Astrocyte of the spinal cord (primary cell): ENCODE measurements at regions not wholly inside any gene's neighbourhood (a gene's known extent, or its start where the extent isn't known, plus 50 kb on each side); places are given as distances from the start of the nearest gene placed in this dataset.

Experiments
- DNase-seq: peaks from one replicate; pipeline ENCODE4 v3.0.0; 2011; ENCODE audit warnings: low read depth, low spot score
- H3K4me3 ChIP-seq: 2 replicates; pipeline ENCODE4 v1.5.1; 2011; ENCODE audit warnings: low read depth, mild to moderate bottlenecking, low read length, moderate library complexity
- in situ Hi-C: cut with HindIII; loops from 2 replicates; pipeline ENCODE4 v1.10.0; 2017; ENCODE audit warnings: low sequenced_read_pairs
- TF ChIP-seq, protein P1 (sequence below): IDR thresholded peaks from 2 replicates; pipeline ENCODE4 v1.5.1; 2012; ENCODE audit warnings: low read depth, mild to moderate bottlenecking, low read length, inconsistent platforms

DNA sequence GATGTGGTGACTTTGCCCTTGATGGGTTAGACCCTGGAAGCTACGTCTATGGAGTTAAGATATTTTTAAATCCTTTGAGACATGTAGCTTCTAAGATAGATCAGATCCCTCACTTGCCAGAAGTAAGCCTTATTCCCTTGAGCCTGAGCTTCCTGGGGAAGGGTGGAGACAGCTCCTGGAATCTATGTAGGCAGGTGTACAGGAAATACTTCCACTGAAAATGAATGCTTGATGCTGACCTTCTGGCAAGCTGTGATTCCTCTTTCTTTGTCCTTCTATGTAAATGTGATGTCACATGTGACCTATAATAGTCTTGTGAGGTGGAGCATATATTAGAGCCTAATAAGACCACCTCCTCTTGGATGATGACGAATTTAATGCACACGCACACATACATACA is 1152.0 kb upstream of the ACO1 start:
- no peak overlapping the region for H3K4me3 ChIP-seq
- DNase-seq = no peak
- in situ Hi-C loops = no loop called here
- TF ChIP-seq, protein P1, sequence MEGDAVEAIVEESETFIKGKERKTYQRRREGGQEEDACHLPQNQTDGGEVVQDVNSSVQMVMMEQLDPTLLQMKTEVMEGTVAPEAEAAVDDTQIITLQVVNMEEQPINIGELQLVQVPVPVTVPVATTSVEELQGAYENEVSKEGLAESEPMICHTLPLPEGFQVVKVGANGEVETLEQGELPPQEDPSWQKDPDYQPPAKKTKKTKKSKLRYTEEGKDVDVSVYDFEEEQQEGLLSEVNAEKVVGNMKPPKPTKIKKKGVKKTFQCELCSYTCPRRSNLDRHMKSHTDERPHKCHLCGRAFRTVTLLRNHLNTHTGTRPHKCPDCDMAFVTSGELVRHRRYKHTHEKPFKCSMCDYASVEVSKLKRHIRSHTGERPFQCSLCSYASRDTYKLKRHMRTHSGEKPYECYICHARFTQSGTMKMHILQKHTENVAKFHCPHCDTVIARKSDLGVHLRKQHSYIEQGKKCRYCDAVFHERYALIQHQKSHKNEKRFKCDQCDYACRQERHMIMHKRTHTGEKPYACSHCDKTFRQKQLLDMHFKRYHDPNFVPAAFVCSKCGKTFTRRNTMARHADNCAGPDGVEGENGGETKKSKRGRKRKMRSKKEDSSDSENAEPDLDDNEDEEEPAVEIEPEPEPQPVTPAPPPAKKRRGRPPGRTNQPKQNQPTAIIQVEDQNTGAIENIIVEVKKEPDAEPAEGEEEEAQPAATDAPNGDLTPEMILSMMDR = no peak

DNA sequence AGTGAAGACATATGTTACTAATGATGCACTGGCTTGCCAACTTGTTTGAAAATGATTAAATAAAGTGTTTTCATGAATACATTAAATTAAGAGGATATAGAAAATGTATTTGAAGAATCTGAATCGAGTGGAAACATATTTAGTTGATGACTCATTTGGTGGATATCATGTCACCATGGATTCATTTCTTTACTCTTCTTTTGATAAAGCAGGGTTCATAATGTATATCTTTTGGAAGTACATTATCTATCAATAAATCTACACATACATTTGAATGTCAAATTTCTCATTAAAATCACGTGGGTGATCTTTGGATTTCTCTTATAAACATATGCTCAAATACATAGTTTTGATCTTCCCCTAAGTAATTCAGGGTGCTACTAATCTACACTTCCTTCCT is 1148.1 kb upstream of the ACO1 start:
- no peak for DNase-seq
- in situ Hi-C loops = no loop called here
- TF ChIP-seq, protein P1 = no peak
- no peak overlapping the region for H3K4me3 ChIP-seq

DNA sequence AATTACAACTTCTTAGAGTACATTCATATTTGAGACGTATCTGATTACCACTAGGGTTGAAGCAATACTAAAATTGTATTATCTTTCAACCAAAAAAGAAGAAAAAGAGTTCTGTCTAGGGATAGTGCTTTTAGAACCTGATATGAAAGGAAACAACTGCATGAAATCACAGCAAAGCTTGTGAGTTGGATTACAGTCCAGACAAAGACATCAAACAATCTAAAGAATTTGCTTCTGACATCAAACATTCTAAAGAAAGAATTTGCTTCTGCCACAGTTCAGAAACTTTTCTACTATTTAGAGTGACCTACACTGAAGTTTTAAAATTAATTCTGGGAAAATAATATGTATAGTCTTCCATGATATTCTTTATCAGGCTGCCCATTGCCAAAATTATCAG is 1141.1 kb upstream of the ACO1 start:
- in situ Hi-C loops = no loop called here
- TF ChIP-seq, protein P1 = no peak
- peak; percentile 15 for DNase-seq
- H3K4me3 ChIP-seq = no peak overlapping the region

DNA sequence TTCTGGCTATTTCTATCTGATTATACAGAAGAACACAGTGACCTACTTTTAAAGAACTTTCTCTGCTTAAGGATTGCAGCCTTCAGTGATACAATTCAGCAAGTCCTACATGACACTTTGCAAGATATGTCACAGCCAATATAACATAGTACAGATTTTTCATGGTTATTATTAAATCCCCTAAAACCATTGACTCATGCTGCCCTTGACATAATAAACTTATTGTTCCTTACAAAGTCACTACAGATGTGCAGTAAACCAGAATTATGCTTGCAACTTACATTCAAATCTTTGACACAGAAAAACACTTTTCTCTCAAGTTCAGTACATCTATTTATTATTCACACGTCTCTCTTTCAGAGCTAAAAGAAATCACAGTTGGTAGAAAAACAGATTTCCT is 1136.3 kb upstream of the ACO1 start:
- in situ Hi-C loops = no loop called here
- TF ChIP-seq, protein P1 = no peak
- no peak overlapping the region for H3K4me3 ChIP-seq
- no peak for DNase-seq

DNA sequence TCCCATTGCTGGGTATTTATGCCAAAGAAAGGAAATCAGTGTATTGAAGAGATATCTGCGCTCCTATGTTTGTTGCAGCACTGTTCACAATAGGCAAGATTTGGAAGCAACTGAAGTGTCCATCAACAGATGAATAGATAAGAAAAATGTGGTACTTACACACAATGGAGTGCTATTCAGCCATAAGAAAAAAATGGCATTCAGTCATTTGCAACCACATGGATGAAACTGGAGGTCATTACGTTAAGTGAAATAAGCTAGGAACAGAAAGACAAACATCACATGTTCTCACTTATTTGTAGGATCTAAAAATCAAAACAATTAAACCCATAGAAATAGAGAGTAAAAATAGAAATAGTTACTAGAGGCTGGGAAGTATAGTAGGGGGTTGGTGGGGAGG is 1133.1 kb upstream of the ACO1 start:
- H3K4me3 ChIP-seq = no peak overlapping the region
- TF ChIP-seq, protein P1 = no peak
- DNase-seq = no peak
- in situ Hi-C loops = no loop called here

DNA sequence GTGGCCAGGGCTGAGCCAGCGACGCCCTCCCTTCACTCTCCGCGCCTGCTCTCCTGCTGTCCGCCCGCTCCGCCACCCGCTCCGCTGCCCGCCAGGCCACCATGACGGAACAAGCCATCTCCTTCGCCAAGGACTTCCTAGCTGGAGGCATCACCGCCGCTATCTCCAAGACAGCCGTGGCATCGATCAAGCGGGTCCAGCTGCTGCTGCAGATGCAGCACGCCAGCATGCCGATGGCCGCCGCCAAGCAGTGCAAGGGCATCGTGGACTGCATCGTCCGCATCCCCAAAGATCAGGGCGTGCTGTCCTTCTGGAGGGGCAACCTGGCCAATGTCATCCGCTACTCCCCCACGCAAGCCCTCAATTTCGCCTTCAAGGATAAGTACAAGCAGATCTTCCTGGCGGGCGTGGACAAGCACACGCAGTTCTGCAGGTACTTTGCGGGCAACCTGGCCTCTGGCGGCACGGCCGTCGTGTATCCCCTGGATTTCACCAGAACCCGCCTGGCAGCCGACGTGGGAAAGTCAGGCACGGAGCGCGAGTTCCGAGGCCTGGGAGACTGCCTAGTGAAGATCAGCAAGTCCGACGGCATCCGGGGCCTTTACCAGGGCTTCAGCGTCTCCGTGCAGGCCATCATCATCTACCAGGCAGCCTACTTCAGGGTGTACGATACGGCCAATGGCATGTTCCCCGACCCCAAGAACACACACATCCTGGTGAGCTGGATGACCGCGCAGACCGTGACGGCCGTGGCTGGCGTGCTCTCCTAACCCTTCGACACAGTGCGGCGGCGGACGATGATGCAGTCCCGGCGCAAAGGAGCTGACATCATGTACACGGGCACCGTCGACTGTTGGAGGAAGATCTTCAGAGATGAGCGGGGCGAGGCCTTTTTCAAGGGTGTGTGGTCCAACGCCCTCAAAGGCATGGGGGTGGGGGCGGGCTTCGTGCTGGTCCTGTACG is 1130.4 kb upstream of the ACO1 start:
- in situ Hi-C loops = no loop called here
- H3K4me3 ChIP-seq = no peak overlapping the region
- TF ChIP-seq, protein P1 = no peak
- DNase-seq = no peak
